ENCODE measurements at regions not wholly inside any gene's neighbourhood (a gene's known extent, or its start where the extent isn't known, plus 50 kb on each side); places are given as distances from the start of the nearest gene placed in this dataset.

DNA sequence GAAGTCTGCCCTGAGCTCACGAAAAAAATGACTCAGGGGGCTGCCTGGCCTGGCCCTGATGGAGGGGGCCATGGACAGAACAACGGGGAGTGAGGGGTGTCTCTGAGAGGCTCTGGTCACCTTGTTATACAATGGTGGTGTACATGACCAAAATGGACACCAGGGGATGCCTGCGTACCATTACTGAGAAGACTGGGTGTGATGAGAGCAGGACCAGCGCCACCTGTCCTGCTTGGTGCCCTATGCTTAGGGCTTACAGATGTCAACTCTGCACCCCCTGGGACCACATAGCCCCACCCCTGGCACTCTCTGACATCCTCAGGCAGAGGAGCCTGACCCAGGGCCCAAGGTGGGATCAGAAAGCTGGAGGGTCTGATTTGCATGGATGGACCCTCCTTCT lies 104.8 kb downstream of the ZNF280B start:
- H3K4me3 ChIP-seq, result no peak overlapping the region
- DNase-seq (ENCODE audit: extremely low spot score in 2 of 2), result peak; percentile 49 to 54
- intact Hi-C loops (cut with DNase I), result no loop called here
- no peaks in the 10 kb centered on the region for H3K9me3 ChIP-seq
- H3K36me3 ChIP-seq, result no peaks in the 10 kb centered on the region
- no peak for TF ChIP-seq POLR2AphosphoS5 (IDR thresholded peaks at IDR 0.05; ENCODE audit: insufficient read depth in 1 of 2, low read depth in 1 of 2)
- TF ChIP-seq POLR2A (IDR thresholded peaks at IDR 0.05), result no peak
- TF ChIP-seq, protein P1, sequence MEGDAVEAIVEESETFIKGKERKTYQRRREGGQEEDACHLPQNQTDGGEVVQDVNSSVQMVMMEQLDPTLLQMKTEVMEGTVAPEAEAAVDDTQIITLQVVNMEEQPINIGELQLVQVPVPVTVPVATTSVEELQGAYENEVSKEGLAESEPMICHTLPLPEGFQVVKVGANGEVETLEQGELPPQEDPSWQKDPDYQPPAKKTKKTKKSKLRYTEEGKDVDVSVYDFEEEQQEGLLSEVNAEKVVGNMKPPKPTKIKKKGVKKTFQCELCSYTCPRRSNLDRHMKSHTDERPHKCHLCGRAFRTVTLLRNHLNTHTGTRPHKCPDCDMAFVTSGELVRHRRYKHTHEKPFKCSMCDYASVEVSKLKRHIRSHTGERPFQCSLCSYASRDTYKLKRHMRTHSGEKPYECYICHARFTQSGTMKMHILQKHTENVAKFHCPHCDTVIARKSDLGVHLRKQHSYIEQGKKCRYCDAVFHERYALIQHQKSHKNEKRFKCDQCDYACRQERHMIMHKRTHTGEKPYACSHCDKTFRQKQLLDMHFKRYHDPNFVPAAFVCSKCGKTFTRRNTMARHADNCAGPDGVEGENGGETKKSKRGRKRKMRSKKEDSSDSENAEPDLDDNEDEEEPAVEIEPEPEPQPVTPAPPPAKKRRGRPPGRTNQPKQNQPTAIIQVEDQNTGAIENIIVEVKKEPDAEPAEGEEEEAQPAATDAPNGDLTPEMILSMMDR (IDR thresholded peaks at IDR 0.05), result no peak
- H3K27me3 ChIP-seq, result no peaks in the 10 kb centered on the region
- no peak overlapping the region for H3K27ac ChIP-seq
- no peaks in the 10 kb centered on the region for H3K4me1 ChIP-seq

DNA sequence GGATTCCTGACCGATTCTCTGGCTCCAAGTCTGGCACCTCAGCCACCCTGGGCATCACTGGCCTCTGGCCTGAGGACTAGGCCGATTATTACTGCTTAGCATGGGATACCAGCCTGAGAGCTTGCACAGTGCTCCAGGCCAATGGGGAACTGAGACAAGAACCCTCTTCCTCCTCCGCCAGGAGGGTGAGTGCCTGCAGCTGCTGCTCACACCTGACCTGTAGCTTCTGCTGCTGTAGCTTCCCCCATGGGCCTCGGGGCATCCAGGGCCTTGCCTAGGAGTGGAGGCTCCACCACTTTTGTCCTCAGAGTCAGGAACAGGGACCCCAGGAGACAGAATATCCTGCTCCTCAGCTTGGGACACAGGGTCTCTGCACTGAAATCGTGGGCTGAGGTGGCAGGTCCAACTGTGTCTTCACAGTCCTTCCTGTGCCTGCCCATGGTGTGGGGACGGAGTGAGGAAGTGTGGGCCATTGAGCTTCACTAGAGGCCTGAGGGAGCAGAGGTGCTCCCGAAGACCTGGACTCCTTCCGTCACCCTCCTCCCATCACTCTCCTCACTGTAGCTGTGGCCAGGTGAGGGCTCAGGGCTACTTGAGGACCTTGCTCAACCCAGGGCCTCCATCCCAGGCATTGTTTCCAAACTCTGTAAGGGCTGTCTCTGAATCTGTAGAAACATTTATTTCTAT lies 103.8 kb downstream of the ZNF280B start:
- no peaks in the 10 kb centered on the region for H3K4me1 ChIP-seq
- H3K9me3 ChIP-seq, result no peaks in the 10 kb centered on the region
- no peaks in the 10 kb centered on the region for H3K27me3 ChIP-seq
- no peaks in the 10 kb centered on the region for H3K36me3 ChIP-seq
- no peak for TF ChIP-seq POLR2A (IDR thresholded peaks at IDR 0.05)
- TF ChIP-seq, protein P1 (IDR thresholded peaks at IDR 0.05), result no peak
- TF ChIP-seq POLR2AphosphoS5 (IDR thresholded peaks at IDR 0.05; ENCODE audit: insufficient read depth in 1 of 2, low read depth in 1 of 2), result no peak
- no peak overlapping the region for H3K4me3 ChIP-seq
- intact Hi-C loops (cut with DNase I), result no loop called here
- no peak overlapping the region for H3K27ac ChIP-seq
- peak; percentile 49 to 56 for DNase-seq (ENCODE audit: extremely low spot score in 2 of 2)

DNA sequence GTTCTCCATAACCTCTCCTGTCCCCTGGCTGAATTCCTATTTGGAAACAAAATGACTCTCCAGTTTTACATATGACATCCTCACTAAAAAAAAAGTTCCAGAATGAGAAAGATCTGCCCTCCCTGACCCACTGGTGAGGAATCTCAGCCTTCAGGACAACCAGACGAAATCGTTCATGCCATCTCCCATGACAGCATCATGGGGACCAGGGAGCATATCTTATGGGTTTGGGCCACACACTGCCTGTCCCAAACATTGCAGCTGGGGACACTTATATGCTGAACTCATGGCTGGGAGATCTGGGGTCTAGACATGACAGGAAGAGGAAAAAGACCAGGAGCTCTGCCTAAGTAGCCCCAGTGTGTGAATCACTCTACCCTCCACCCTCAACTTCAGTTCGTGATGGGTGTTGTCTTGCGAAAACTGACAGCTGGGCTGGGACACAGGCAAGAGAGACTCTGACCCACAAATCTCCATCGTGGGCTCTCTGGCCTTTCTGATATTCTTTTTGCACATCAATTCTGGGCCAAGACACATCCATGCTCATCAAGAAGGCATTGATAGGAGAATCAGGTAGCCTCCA lies 102.0 kb downstream of the ZNF280B start:
- Histone ChIP-seq H3K27me3 (no peaks in the 10 kb centered on the region), H3K9me3 (no peaks in the 10 kb centered on the region), H3K4me3 (no peak overlapping the region), H3K4me1 (no peaks in the 10 kb centered on the region), H3K27ac (no peak overlapping the region), H3K36me3 (no peaks in the 10 kb centered on the region)
- intact Hi-C loops (cut with DNase I), result no loop called here
- TF ChIP-seq POLR2A (IDR thresholded peaks at IDR 0.05) (no peak), POLR2AphosphoS5 (IDR thresholded peaks at IDR 0.05; ENCODE audit: insufficient read depth in 1 of 2, low read depth in 1 of 2) (no peak)
- TF ChIP-seq, protein P1 (IDR thresholded peaks at IDR 0.05), result no peak
- peak in 1 of 2 donors; percentile 37 for DNase-seq (ENCODE audit: extremely low spot score in 2 of 2)

DNA sequence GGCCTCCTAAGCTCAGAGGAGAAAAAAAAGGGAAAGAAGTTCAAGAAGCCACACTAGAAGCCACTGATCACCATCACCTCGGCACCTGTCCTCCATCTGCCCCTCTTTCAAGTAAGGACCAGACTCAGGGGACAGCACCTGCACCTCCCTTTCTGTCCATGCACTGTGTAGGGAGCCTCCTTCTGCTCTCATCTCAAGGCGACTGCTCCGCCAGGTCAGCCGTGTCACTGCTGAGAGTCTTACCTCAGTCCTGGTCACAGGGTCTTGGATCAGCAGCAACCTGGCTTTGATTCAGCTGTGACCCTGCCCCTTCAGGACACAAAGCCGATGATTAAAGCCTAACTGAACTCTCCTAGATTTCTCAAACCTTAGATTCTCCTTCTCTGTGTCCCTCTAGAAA lies 101.5 kb downstream of the ZNF280B start:
- no peaks in the 10 kb centered on the region for H3K4me1 ChIP-seq
- intact Hi-C loops (cut with DNase I), result no loop called here
- TF ChIP-seq, protein P1 (IDR thresholded peaks at IDR 0.05), result no peak
- TF ChIP-seq POLR2A (IDR thresholded peaks at IDR 0.05), result no peak
- no peak for TF ChIP-seq POLR2AphosphoS5 (IDR thresholded peaks at IDR 0.05; ENCODE audit: insufficient read depth in 1 of 2, low read depth in 1 of 2)
- no peak overlapping the region for H3K4me3 ChIP-seq
- no peaks in the 10 kb centered on the region for H3K36me3 ChIP-seq
- H3K9me3 ChIP-seq, result no peaks in the 10 kb centered on the region
- H3K27ac ChIP-seq, result no peak overlapping the region
- DNase-seq (ENCODE audit: extremely low spot score in 2 of 2), result peak; percentile 49 to 80
- no peaks in the 10 kb centered on the region for H3K27me3 ChIP-seq

DNA sequence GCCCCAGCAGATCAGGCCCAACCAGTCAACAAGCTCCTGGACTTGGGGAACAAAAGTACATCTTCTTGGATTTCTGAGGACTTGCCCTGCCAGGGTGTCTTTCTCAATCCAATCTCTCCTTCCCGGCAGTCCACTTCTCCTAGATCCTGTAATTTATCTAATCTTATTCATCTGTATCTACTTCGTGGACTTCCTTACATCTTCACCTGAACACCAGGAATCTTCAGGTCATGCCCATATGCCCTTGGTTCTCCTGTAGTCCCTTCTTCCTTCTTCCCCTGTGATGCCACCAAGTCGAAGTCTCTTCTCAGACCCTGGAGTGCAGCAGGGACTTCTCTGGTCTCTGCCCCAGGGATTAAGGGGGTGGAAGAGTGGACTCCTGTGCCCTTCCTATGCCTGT lies 100.3 kb downstream of the ZNF280B start:
- no peaks in the 10 kb centered on the region for H3K27me3 ChIP-seq
- H3K36me3 ChIP-seq, result no peaks in the 10 kb centered on the region
- no peak overlapping the region for H3K4me3 ChIP-seq
- no peaks in the 10 kb centered on the region for H3K9me3 ChIP-seq
- TF ChIP-seq, protein P1 (IDR thresholded peaks at IDR 0.05), result no peak
- TF ChIP-seq POLR2AphosphoS5 (IDR thresholded peaks at IDR 0.05; ENCODE audit: insufficient read depth in 1 of 2, low read depth in 1 of 2) (no peak), POLR2A (IDR thresholded peaks at IDR 0.05) (no peak)
- intact Hi-C loops (cut with DNase I), result no loop called here
- H3K4me1 ChIP-seq, result no peaks in the 10 kb centered on the region
- H3K27ac ChIP-seq, result no peak overlapping the region
- DNase-seq (ENCODE audit: extremely low spot score in 2 of 2), result peak in 1 of 2 donors; percentile 34

All from vagina (tissue), 2 donors.